NOMO-1 (cell line): ENCODE measurements at regions not wholly inside any gene's neighbourhood (a gene's known extent, or its start where the extent isn't known, plus 50 kb on each side); places are given as distances from the start of the nearest gene placed in this dataset.
"Not testable (repeated sequence)": the region's sequence is repeated elsewhere in the genome, so short reads cannot be mapped to it uniquely, and the experiment has no call there.

Experiments used
- DNase-seq, 2 experiments: peaks; one replicate each; lab custom pipeline; 2025; ENCODE audit not compliant: unreplicated experiment in 2 of 2; lab: John Stamatoyannopoulos, UW

DNA sequence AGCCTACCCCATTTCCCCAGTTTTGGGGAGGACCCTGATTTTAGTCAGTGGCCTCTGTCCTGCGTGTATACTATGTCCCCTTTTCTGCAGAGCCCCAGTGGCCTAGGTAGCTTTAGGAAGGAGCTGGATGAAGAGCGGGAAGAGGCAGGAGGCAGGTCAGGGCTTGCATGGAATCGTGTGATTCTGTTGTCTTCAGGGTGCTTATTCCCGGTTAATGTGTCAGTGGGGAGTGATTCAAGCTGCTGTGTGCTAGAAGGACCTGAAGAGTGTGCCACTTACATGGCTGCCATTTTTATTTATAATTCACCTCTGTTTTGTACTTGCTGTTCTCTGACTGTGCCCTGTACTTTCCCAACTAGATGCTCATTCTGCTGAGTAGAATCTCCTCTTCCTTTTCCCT lies 127.3 kb upstream of the AMOT start:
- no peak for DNase-seq

DNA sequence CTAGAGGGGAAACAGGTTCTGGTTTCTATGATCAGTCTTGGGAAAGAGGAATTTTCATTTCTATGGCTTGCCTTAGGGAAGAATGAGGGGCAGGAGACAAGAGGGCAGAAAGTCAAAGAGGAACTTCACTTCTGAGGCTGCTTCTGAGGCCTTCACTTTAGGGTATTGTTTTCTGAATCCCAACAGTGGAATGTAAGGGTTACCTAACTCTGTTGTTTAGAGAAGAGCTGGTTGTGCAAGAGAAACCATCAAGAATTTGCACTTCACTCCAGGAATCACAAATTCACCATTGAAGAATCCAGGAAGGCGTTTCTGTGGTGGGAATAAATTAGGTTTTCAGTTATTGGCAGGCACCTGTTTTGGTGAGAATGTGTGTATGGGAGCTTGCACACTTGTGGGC lies 126.7 kb upstream of the AMOT start:
- no peak for DNase-seq

DNA sequence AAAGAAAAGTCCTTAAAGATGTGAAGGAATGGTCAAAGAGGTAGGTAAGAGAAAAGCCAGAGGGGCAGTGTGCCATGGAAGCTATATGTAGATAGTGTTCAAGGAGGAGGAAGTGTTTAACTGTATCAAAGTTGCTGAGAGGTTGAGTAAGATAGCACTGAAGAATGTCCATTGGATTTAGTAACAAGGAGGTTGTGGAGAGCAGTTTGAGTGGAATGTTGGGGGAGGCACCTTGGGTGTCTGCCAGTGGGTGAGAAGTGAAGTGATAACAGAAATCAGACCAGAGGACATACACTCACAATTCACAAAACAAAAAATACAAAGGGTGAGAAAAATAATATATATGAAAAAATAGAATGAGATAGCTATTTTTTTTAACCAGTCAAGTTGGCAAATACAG lies 121.3 kb upstream of the AMOT start:
- no peak for DNase-seq

DNA sequence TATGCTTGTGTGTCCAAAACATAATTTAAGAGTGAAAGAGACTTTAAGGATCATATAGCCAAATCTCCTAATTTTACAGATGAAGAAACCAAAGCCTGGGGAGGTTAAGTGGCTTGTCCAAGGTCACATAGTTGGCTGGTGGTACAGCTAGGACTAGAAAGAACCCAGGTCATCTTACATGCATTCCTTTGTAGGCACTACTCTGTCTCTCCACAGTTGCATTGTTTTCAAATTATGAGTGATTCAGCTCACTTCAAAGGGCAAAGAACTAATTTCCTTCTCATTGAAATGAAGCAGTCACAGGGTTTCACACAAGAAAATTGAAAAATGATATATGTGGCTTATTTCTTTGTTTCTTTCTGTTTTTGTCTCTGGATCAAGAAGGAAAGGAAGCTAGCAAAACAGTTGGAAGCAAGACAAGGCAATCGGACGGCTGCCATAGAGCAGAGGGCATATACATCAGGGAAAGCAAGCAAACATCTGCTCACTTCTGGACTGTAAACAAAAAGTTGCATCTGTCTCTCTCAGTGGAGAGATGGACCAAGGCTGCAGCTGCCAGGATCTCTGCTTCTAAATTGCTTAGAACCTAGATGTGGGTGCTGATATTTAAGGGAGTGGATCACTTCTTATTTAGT lies 107.5 kb upstream of the AMOT start:
- DNase-seq = no peak

DNA sequence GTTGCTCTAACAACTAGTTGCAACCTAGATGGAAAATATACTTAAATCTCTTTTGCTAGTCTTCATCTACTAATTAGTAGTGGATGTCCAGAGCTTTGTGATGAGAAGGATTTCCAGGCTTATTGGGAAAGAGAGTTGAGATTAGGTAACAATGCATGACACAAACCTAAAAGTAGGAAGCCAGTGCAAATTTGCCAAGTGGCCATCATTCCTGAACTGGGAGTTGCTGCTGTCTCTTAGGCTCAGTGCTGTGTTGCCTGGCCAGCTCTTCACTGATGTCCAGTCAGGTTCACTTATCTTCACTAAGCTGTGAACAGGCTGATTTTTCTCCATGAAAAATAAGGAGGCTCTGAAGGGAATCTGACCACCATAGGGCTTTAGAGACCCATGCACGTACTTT lies 105.6 kb upstream of the AMOT start:
- DNase-seq = no peak

DNA sequence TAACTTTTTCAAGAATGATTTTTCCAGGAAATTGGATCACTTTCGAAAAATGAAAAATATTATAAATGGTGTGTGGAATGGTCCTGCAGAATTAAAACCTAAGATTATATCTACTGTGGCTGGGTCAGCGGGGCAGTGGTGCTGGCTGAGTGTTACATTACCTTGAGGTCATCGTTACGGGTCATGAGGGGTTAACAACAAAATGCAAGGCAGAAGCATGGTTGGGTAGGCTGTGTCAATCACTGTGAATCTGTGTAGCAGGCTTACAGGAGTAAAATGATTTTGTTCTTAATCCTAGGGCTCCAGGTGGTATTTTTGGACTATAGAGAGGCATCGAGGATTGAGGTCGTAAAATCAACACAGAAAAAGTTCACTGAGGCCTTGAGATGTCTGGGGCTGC lies 105.2 kb upstream of the AMOT start:
- no peak for DNase-seq

DNA sequence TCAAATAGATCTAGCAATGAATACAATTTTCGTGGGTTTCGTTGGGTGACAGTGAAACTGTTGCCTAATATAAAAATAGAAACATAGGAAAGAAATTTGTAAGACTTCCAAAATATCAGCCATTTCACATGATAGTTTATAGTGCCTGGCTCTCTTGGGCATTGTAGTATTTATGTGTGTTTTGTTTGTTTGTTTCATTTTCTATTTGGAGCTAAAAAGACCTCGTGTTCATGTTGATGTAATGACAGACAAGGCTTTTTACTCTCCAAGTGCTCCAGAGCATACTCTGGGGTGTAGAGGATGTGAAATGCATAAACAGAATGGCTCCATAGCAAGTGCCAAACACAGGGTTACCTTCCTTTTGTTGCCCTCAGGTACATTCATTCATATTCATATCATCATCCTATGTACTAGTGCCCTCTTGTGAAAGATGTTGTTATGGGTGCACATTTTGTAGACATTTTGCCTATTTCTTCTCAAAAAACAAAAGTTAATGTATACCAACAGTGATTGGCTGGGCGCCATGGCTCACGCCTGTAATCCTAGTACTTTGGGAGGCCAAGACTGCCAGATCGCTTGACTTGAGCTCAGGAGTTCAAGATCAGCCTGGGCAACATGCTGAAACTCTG lies 100.7 kb upstream of the AMOT start:
- DNase-seq = no peak

DNA sequence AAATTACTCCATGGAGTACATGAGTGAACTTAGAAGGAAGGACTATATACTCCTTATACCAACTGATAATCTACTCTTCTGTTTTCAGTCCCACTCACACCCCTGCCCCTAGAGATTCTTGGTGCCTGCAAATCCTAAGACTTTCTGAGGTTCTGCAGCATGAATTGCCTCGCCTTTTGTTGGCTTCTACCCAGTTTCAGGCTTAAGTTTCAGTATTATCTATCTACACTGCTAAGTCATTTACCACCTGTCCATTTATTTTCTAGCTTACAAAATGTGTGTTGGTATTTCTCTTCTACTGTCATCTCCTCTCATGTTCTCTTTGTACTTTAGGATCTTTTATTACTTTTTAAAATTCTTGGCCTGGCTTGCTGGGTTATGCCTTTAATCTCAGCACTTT lies 94.4 kb upstream of the AMOT start:
- DNase-seq = no peak

DNA sequence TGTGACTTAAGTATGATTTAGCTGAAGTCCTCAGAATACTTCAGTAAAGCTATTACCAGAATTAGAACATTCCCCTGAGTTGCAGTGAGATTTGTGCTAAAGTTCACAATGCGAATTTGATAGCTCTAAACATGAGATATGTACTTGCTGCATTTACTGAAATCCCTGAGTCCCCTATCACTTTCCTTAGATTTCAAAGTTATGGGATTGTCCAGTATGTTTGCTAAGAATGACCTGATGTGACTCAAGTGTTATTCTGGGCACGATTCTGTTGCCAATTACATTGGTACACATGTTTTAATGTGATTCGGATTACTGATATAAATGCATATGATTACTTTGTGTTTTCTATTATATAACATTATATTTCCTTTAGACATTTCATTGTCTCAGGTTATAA lies 91.3 kb upstream of the AMOT start:
- DNase-seq = no peak

DNA sequence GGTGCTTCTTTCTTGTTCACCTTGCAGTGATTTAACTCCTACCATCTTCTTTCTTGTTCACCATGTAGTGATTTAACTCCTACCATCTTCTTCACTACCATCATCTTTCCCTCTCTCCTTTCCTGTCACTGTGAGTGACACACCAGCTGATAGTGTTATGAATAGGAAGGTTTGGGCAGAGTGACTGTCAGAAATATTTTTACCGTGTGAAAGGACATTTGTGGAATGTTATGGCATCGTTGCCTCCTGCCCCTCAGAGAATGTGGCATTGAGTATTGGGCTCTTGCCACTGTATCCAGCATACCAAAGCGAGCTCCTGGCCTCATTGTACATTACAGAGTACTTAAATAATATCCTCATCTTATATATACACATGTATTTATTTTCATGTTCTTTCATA lies 90.8 kb upstream of the AMOT start:
- DNase-seq = no peak

DNA sequence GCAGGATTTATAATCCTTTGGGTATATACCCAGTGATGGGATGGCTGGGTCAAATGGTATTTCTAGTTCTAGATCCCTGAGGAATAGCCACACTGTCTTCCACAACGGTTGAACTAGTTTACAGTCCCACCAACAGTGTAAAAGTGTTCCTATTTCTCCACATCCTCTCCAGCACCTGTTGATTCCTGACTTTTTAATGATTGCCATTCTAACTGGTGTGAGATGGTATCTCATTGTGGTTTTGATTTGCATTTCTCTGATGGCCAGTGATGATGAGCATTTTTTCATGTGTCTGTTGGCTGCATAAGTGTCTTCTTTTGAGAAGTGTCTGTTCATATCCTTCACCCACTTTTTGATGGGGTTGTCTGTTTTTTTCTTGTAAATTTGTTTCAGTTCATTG lies 82.8 kb upstream of the AMOT start:
- not testable (repeated sequence) for DNase-seq

DNA sequence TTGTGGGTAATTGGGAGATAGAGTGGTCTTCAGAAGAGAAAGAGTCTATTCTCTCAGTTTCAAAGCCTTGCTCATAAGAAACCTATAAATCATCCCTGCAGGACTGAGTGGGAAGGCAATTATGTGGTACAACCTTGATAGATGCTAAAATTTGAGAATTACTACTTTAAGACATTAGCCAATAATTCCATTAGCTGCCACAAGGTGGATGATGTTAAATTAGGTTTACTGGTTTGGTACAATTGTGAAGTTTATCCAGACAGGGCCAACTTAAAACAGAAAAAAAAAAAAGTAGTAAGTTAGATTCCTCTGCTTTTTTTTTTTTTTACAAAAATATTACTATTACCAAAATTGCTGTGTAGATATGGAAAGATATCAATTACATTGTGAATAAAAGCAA lies 73.2 kb upstream of the AMOT start:
- DNase-seq = no peak

DNA sequence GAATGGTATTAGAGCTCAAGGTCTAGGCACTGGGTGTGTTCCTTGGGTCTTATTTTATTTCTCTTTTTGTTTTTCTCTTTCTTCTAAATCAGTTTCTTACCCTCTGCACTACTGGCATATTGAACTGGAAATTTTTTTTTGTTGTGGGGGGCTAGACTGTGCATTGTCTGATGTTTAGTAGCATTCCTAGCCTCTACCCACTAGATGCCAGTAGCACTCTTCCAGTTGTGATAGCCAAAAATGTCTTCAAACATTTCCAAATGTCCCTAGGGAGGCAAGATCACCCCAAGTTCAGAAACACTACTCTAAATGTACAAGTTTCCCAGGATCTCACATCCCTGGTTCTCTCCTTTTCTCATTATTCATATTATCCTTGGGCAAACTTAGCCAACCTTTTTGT lies 69.8 kb upstream of the AMOT start:
- DNase-seq = no peak

DNA sequence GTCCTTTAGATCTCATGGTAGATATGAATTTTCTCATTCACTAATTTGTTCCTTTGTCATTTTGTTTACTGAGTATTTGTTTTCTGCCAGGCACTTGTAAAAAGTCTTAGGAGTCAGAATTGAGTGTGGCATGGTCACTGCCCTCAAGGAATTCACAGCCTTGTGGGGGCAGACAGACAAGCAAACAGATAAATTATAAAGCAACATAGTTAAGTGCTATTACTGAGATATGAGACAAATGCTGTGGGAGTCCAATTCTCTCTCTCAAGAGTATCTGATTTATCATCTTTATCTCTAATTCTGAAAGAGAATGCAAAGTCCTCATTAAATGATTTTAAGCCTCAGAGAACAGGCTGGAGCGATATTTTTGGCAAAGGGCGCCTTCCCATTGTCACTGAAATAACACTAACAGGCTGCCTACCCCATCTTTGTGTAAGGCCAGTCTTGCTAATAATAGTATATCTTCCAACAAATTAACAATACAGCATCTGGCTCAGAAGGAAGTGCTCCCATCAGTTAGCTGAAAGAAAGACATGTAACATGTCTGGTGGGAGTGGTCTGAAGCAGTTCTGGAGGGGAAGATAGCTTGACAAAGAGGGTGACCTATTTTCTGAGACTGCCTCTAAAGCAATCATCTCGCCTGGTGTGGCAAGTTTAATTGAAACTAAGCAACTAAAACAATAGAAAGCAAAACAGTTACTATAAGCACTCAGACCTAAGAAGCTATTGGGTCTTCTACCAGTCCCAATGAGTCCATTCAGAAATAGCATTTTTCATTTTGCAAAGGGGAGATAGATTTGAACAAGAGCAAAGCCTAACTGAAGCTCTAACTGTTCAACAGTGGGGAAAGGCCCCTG lies 61.5 kb upstream of the AMOT start:
- DNase-seq = no peak

DNA sequence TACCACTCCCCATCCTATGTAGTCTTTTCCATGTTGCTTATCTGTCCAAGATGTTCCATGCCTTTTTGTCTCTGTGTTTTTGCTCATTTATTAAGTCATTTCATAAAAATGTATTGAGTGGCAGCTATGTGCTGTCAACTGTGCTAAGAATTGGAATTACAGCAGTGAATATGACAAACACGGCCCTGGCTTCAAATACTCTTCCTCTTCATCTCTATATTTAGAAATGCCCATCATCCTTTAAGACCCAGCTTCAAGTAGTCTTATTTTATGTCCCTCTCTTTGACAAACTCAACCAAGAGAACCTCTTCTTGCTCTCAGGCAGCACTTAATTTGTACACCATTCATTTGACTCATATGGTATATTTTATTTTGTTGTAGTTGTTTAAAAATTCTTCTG lies 55.4 kb upstream of the AMOT start:
- no peak for DNase-seq
